K562 (cell line): ENCODE measurements at regions not wholly inside any gene's neighbourhood (a gene's known extent, or its start where the extent isn't known, plus 50 kb on each side); places are given as distances from the start of the nearest gene placed in this dataset.

Source experiments
- JUND ChIP-seq, 2 experiments: IDR thresholded peaks; 2 replicates in 1 of 2; 3 replicates in 1 of 2; pipeline ENCODE4 v1.6.1; 2011; ENCODE audit warnings: borderline replicate concordance in 2 of 2, low read depth in 2 of 2, low read length in 2 of 2, improper control_type of control experiment in 1 of 2, missing biosample characterization in 1 of 2, missing genetic modification characterization in 1 of 2, missing genetic modification reagents in 1 of 2
- PRMT5 ChIP-seq: sonication (generic); formaldehyde crosslinking; IDR thresholded peaks from 2 replicates; pipeline ENCODE4 v1.5.0; 2020; ENCODE audit warnings: missing genetic modification reagents
- SP2 ChIP-seq: IDR thresholded peaks from 2 replicates; pipeline ENCODE4 v1.6.1; 2011; ENCODE audit warnings: mild to moderate bottlenecking, low read depth, low read length, moderate library complexity; ENCODE audit not compliant: poor library complexity, severe bottlenecking; ENCODE audit errors: extremely low read depth
- SRSF3 ChIP-seq: fragments of 200-400 bp; formaldehyde crosslinking; IDR thresholded peaks from 2 replicates; pipeline ENCODE4 v1.6.1; 2016; ENCODE audit warnings: mild to moderate bottlenecking, low read length, moderate library complexity; ENCODE audit not compliant: insufficient read depth
- STAT6 ChIP-seq: sonication (generic); formaldehyde crosslinking; IDR thresholded peaks from 2 replicates; pipeline ENCODE4 v1.8.1; 2023; ENCODE audit warnings: mild to moderate bottlenecking, missing genetic modification reagents
- WHSC1 ChIP-seq: IDR thresholded peaks from one replicate; pipeline ENCODE4 v1.6.1; 2012; ENCODE audit warnings: low read length, control low read depth, inconsistent platforms
- ZBED1 ChIP-seq: IDR thresholded peaks from 2 replicates; pipeline ENCODE4 v1.6.1; 2014
- ZBTB7A ChIP-seq: IDR thresholded peaks from 2 replicates; pipeline ENCODE4 v1.6.1; 2011; ENCODE audit warnings: low read depth, mild to moderate bottlenecking, low read length, moderate library complexity, borderline replicate concordance; ENCODE audit not compliant: control insufficient read depth
- ZNF121 ChIP-seq: sonication (generic); formaldehyde crosslinking; conservative IDR thresholded peaks from 2 replicates; pipeline ENCODE4 v1.8.0; 2022; ENCODE audit warnings: missing genetic modification reagents
- ZNF512 ChIP-seq: IDR thresholded peaks from 2 replicates; pipeline ENCODE4 v1.6.1; 2016; ENCODE audit warnings: missing genetic modification characterization, missing compliant biosample characterization
- TF ChIP-seq, protein P1 (sequence below), 2 experiments: fragments of 450-650 bp; IDR thresholded peaks; 2 replicates each; pipeline ENCODE4 v1.6.1; 2018; ENCODE audit warnings: mild to moderate bottlenecking in 2 of 2, low read depth in 1 of 2; ENCODE audit not compliant: partially characterized antibody in 2 of 2
- TF ChIP-seq, protein P2 (sequence below), 2 experiments: fragments of 450-650 bp in 1 of 2; sonication (generic) in 1 of 2; formaldehyde crosslinking in 1 of 2; IDR thresholded peaks in 1 of 2; conservative IDR thresholded peaks in 1 of 2; 2 replicates each; pipeline versions ENCODE4 v1.6.1 to v1.8.1; 2016 to 2023; ENCODE audit warnings: mild to moderate bottlenecking in 2 of 2, moderate library complexity in 2 of 2, inconsistent platforms in 1 of 2, missing genetic modification reagents in 1 of 2
- TF ChIP-seq, protein P3 (sequence below): fragments of 250-450 bp; sonication (Bioruptor Pico); IDR thresholded peaks from 2 replicates; pipeline ENCODE4 v1.8.0; 2022; ENCODE audit warnings: moderate library complexity, mild to moderate bottlenecking, inconsistent platforms
- TF ChIP-seq, protein P4 (sequence below): fragments of 250-450 bp; sonication (Bioruptor Pico); IDR thresholded peaks from 2 replicates; pipeline ENCODE4 v1.8.0; 2022; ENCODE audit warnings: inconsistent platforms

GRCh38 chr3:128554100-128554464, 61.1 kb upstream of the GATA2 start (continued):
- TF ChIP-seq, protein P1, sequence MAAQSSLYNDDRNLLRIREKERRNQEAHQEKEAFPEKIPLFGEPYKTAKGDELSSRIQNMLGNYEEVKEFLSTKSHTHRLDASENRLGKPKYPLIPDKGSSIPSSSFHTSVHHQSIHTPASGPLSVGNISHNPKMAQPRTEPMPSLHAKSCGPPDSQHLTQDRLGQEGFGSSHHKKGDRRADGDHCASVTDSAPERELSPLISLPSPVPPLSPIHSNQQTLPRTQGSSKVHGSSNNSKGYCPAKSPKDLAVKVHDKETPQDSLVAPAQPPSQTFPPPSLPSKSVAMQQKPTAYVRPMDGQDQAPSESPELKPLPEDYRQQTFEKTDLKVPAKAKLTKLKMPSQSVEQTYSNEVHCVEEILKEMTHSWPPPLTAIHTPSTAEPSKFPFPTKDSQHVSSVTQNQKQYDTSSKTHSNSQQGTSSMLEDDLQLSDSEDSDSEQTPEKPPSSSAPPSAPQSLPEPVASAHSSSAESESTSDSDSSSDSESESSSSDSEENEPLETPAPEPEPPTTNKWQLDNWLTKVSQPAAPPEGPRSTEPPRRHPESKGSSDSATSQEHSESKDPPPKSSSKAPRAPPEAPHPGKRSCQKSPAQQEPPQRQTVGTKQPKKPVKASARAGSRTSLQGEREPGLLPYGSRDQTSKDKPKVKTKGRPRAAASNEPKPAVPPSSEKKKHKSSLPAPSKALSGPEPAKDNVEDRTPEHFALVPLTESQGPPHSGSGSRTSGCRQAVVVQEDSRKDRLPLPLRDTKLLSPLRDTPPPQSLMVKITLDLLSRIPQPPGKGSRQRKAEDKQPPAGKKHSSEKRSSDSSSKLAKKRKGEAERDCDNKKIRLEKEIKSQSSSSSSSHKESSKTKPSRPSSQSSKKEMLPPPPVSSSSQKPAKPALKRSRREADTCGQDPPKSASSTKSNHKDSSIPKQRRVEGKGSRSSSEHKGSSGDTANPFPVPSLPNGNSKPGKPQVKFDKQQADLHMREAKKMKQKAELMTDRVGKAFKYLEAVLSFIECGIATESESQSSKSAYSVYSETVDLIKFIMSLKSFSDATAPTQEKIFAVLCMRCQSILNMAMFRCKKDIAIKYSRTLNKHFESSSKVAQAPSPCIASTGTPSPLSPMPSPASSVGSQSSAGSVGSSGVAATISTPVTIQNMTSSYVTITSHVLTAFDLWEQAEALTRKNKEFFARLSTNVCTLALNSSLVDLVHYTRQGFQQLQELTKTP (IDR thresholded peaks at IDR 0.05; ENCODE audit: low read depth in 1 of 2, partially characterized antibody in 2 of 2) = no peak
- TF ChIP-seq, protein P2, sequence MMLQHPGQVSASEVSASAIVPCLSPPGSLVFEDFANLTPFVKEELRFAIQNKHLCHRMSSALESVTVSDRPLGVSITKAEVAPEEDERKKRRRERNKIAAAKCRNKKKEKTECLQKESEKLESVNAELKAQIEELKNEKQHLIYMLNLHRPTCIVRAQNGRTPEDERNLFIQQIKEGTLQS (IDR thresholded peaks at IDR 0.05) = peak; percentile 43
- TF ChIP-seq, protein P2 (CRISPR knock-in tag; conservative IDR thresholded peaks at IDR 0.05) = no peak
- TF ChIP-seq, protein P3, sequence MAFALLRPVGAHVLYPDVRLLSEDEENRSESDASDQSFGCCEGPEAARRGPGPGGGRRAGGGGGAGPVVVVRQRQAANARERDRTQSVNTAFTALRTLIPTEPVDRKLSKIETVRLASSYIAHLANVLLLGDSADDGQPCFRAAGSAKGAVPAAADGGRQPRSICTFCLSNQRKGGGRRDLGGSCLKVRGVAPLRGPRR (CRISPR knock-in tag) = no peak
- no peak for TF ChIP-seq WHSC1
- TF ChIP-seq SP2 = no peak
- TF ChIP-seq SRSF3 = no peak
- TF ChIP-seq PRMT5 (CRISPR knock-in tag) = no peak
- TF ChIP-seq ZBED1 = no peak
- peak; percentile 40; the same call in 1 of the 2 replicates for TF ChIP-seq ZBTB7A
- TF ChIP-seq STAT6 (CRISPR knock-in tag) = no peak
- TF ChIP-seq, protein P4, sequence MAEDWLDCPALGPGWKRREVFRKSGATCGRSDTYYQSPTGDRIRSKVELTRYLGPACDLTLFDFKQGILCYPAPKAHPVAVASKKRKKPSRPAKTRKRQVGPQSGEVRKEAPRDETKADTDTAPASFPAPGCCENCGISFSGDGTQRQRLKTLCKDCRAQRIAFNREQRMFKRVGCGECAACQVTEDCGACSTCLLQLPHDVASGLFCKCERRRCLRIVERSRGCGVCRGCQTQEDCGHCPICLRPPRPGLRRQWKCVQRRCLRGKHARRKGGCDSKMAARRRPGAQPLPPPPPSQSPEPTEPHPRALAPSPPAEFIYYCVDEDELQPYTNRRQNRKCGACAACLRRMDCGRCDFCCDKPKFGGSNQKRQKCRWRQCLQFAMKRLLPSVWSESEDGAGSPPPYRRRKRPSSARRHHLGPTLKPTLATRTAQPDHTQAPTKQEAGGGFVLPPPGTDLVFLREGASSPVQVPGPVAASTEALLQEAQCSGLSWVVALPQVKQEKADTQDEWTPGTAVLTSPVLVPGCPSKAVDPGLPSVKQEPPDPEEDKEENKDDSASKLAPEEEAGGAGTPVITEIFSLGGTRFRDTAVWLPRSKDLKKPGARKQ (CRISPR knock-in tag) = no peak
- peak; percentile 40; the same call in 1 of the 2 replicates for TF ChIP-seq JUND (IDR thresholded peaks at IDR 0.05; ENCODE audit: borderline replicate concordance, low read depth, low read length)
- no peak for TF ChIP-seq JUND (tag; IDR thresholded peaks at IDR 0.05; ENCODE audit: borderline replicate concordance, low read depth, low read length)
- TF ChIP-seq ZNF512 (tag) = no peak
- no peak for TF ChIP-seq ZNF121
